H1 (cell line): ENCODE measurements at regions not wholly inside any gene's neighbourhood (a gene's known extent, or its start where the extent isn't known, plus 50 kb on each side); places are given as distances from the start of the nearest gene placed in this dataset.
A peak's percentile ranks its signal among the peaks of the same experiment; 100 is the strongest.

Experiments used
- CTCF ChIA-PET: fragments of 300-600 bp; sonication (Branson Sonifier 250); formaldehyde crosslinking; loops from one replicate; lab custom pipeline; 2021; ENCODE audit not compliant: partially characterized antibody; lab: Charles Lee
- POLR2A ChIA-PET: fragments of 300-600 bp; sonication (Branson Sonifier 250); formaldehyde crosslinking; loops from one replicate; lab custom pipeline; 2021; ENCODE audit warnings: inconsistent platforms; ENCODE audit not compliant: partially characterized antibody; lab: Charles Lee
- DNase-seq, 2 experiments: peaks; one replicate each; pipeline versions ENCODE4 v3.0.0 to v3.0.0-alpha.2; 2010 to 2022; ENCODE audit warnings: low spot score in 2 of 2, low read depth in 1 of 2, mixed read lengths in 1 of 2
- FAIRE-seq: peaks from 2 replicates; lab custom pipeline; 2011; peaks lifted over from hg19 to GRCh38; lab: Jason Lieb, UNC
- H2AFZ ChIP-seq: 2 replicates; pipeline ENCODE4 v1.8.1; 2012; ENCODE audit warnings: low read length, inconsistent platforms
- H2AK5ac ChIP-seq: 2 replicates; pipeline ENCODE4 v1.6.1; 2013; ENCODE audit warnings: low read depth, low read length
- H2BK120ac ChIP-seq: replicated peaks from 2 replicates; pipeline ENCODE3; 2013; ENCODE audit warnings: low read depth, low read length, inconsistent platforms
- H2BK12ac ChIP-seq: 2 replicates; pipeline ENCODE4 v1.6.1; 2013; ENCODE audit warnings: low read depth, low read length
- H2BK15ac ChIP-seq: 2 replicates; pipeline ENCODE4 v1.6.1; 2013; ENCODE audit warnings: low read length
- H2BK20ac ChIP-seq: 2 replicates; pipeline ENCODE4 v1.6.1; 2013; ENCODE audit warnings: low read length
- H2BK5ac ChIP-seq: 2 replicates; pipeline ENCODE4 v1.6.1; 2013; ENCODE audit warnings: low read depth, low read length
- H3K14ac ChIP-seq: 2 replicates; pipeline ENCODE4 v1.6.1; 2013; ENCODE audit warnings: inconsistent platforms; ENCODE audit not compliant: insufficient read length
- H3K18ac ChIP-seq: 2 replicates; pipeline ENCODE4 v1.6.1; 2013; ENCODE audit warnings: low read length; ENCODE audit errors: extremely low read depth
- H3K23ac ChIP-seq: 2 replicates; pipeline ENCODE4 v1.6.1; 2013; ENCODE audit warnings: inconsistent platforms; ENCODE audit not compliant: insufficient read length
- H3K23me2 ChIP-seq: 2 replicates; pipeline ENCODE4 v1.6.1; 2013; ENCODE audit warnings: low read depth, low read length
- H3K27ac ChIP-seq: 2 replicates; pipeline ENCODE4 v1.6.1; 2011; ENCODE audit warnings: low read depth, low read length, inconsistent platforms
- H3K27me3 ChIP-seq, 4 experiments: replicated peaks in 1 of 4; 1 replicate in 1 of 4; 2 replicates in 3 of 4; pipeline versions ENCODE4 v1.6.1 to v1.8.1; 2011 to 2013; ENCODE audit warnings: low read length in 3 of 4, mild to moderate bottlenecking in 3 of 4, inconsistent platforms in 2 of 4, mixed read lengths in 2 of 4, moderate library complexity in 1 of 4; ENCODE audit not compliant: control insufficient read depth in 3 of 4, insufficient read depth in 3 of 4; ENCODE audit errors: extremely low read depth in 1 of 4
- H3K36me3 ChIP-seq, 4 experiments: 2 replicates each; pipeline versions ENCODE4 v1.6.1 to v1.8.1; 2011 to 2013; ENCODE audit warnings: mild to moderate bottlenecking in 4 of 4, low read length in 3 of 4, moderate library complexity in 2 of 4, control low read depth in 1 of 4, inconsistent platforms in 1 of 4; ENCODE audit not compliant: insufficient read depth in 4 of 4, control insufficient read depth in 2 of 4
- H3K4ac ChIP-seq: replicated peaks from 2 replicates; pipeline ENCODE3; 2013; ENCODE audit warnings: low read length, low read depth, mixed read lengths, inconsistent platforms; ENCODE audit not compliant: insufficient read length
- H3K4me1 ChIP-seq, 4 experiments: replicated peaks in 1 of 4; 1 replicate in 1 of 4; 2 replicates in 3 of 4; pipeline versions ENCODE4 v1.6.1 to v1.8.1; 2011 to 2013; ENCODE audit warnings: low read length in 3 of 4, inconsistent platforms in 2 of 4, mixed read lengths in 1 of 4; ENCODE audit not compliant: insufficient read depth in 4 of 4, control insufficient read depth in 3 of 4
- H3K4me2 ChIP-seq, 2 experiments: 2 replicates each; pipeline versions ENCODE4 v1.6.1 to v1.8.1; 2011 to 2013; ENCODE audit warnings: low read depth in 2 of 2, low read length in 2 of 2, control low read depth in 1 of 2, inconsistent platforms in 1 of 2, mild to moderate bottlenecking in 1 of 2; ENCODE audit not compliant: insufficient read depth in 1 of 2
- H3K4me3 ChIP-seq, 4 experiments: fragments of 200-600, 300-600 bp in 1 of 4; sonication (generic), shearing (Covaris generic), sonication (Bioruptor Twin) in 1 of 4; 2 replicates each; pipeline versions ENCODE4 v1.5.1 to v1.8.1; 2011 to 2016; ENCODE audit warnings: low read length in 4 of 4, low read depth in 3 of 4, control low read depth in 2 of 4, inconsistent platforms in 2 of 4, mild to moderate bottlenecking in 2 of 4, mixed read lengths in 1 of 4, moderate library complexity in 1 of 4; ENCODE audit not compliant: insufficient read depth in 2 of 4; ENCODE audit errors: extremely low read depth in 1 of 4
- H3K56ac ChIP-seq: replicated peaks from 2 replicates; pipeline ENCODE3; 2013; ENCODE audit warnings: low read depth, mild to moderate bottlenecking, mixed read lengths, low read length, inconsistent platforms; ENCODE audit not compliant: insufficient read length
- H3K79me1 ChIP-seq: 2 replicates; pipeline ENCODE4 v1.6.1; 2013; ENCODE audit warnings: low read depth, low read length, control low read depth
- H3K79me2 ChIP-seq, 2 experiments: 2 replicates each; pipeline versions ENCODE4 v1.6.1 to v1.8.1; 2012 to 2013; ENCODE audit warnings: low read length in 2 of 2, mild to moderate bottlenecking in 2 of 2, inconsistent platforms in 1 of 2; ENCODE audit not compliant: insufficient read depth in 2 of 2, control insufficient read depth in 1 of 2
- H3K9ac ChIP-seq, 4 experiments: replicated peaks in 1 of 4; 1 replicate in 1 of 4; 2 replicates in 3 of 4; pipeline versions ENCODE4 v1.6.1 to v1.8.1; 2011 to 2013; ENCODE audit warnings: low read depth in 3 of 4, low read length in 3 of 4, control low read depth in 2 of 4, mild to moderate bottlenecking in 2 of 4, moderate library complexity in 2 of 4, inconsistent platforms in 1 of 4; ENCODE audit errors: extremely low read depth in 1 of 4
- H3K9me3 ChIP-seq, 2 experiments: 2 replicates each; pipeline versions ENCODE4 v1.6.1 to v1.8.1; 2012 to 2013; ENCODE audit warnings: mild to moderate bottlenecking in 2 of 2, moderate library complexity in 2 of 2, control low read depth in 1 of 2, inconsistent platforms in 1 of 2, low read depth in 1 of 2, low read length in 1 of 2, mixed read lengths in 1 of 2; ENCODE audit not compliant: insufficient read depth in 2 of 2
- H4K20me1 ChIP-seq, 2 experiments: replicated peaks in 1 of 2; 2 replicates each; pipeline versions ENCODE3 to v1.8.1; 2011 to 2013; ENCODE audit warnings: inconsistent platforms in 2 of 2, low read length in 2 of 2, mild to moderate bottlenecking in 1 of 2; ENCODE audit not compliant: insufficient read depth in 2 of 2, control insufficient read depth in 1 of 2
- H4K5ac ChIP-seq: 2 replicates; pipeline ENCODE4 v1.6.1; 2013; ENCODE audit warnings: low read length, low read depth, mixed read lengths, inconsistent platforms; ENCODE audit not compliant: insufficient read length
- H4K8ac ChIP-seq: 2 replicates; pipeline ENCODE4 v1.8.0; 2013; ENCODE audit warnings: mild to moderate bottlenecking, moderate library complexity, low read length, inconsistent platforms; ENCODE audit not compliant: insufficient read depth; ENCODE audit errors: extremely low read depth
- H4K91ac ChIP-seq: replicated peaks from 2 replicates; pipeline ENCODE3; 2013; ENCODE audit warnings: low read length, mixed read lengths, inconsistent platforms; ENCODE audit not compliant: insufficient read length
- BACH1 ChIP-seq: IDR thresholded peaks from 2 replicates; pipeline ENCODE4 v1.6.1; 2012; ENCODE audit warnings: low read length, improper control_type of control experiment
- CBX8 ChIP-seq: fragments of 300-800, 300-1000 bp; sonication (generic); IDR thresholded peaks from 2 replicates; pipeline ENCODE4 v1.7.1; 2016; ENCODE audit warnings: low read depth, low read length, borderline replicate concordance
- NANOG ChIP-seq: IDR thresholded peaks from 2 replicates; pipeline ENCODE4 v1.6.1; 2011; ENCODE audit warnings: low read length, low read depth, mild to moderate bottlenecking, inconsistent platforms; ENCODE audit not compliant: insufficient read depth, poor library complexity, severe bottlenecking
- RBBP5 ChIP-seq: IDR thresholded peaks from 2 replicates; pipeline ENCODE4 v1.7.1; 2012; ENCODE audit warnings: low read depth, mild to moderate bottlenecking, inconsistent platforms, low read length, moderate library complexity, borderline replicate concordance
- TAF1 ChIP-seq: IDR thresholded peaks from 2 replicates; pipeline ENCODE4 v1.6.1; 2011; ENCODE audit warnings: mild to moderate bottlenecking, low read depth, low read length
- ZNF274 ChIP-seq: IDR thresholded peaks from 2 replicates; pipeline ENCODE4 v1.7.0; 2012; ENCODE audit warnings: low read length, borderline replicate concordance; ENCODE audit errors: extremely low read depth
- WGBS, 2 experiments: shearing (Covaris generic) in 1 of 2; methylation state at CpG; one replicate each; pipeline versions ENCODE4 v1.1.6 to v1.1.7; 2013 to 2015; ENCODE audit warnings: low lambda C conversion rate in 2 of 2, mixed read lengths in 2 of 2, inconsistent platforms in 1 of 2, low coverage in 1 of 2, missing lambda C conversion rate in 1 of 2; ENCODE audit not compliant: insufficient replicate concordance in 2 of 2, insufficient coverage in 1 of 2, insufficient read length in 1 of 2; ENCODE audit errors: extremely low coverage in 1 of 2, missing lambda C conversion rate in 1 of 2; 5-methylcytosine and 5-hydroxymethylcytosine counted together

GRCh38 chr5:167361795-167362194, 929.6 kb upstream of the WWC1 start:
- Histone ChIP-seq H2BK15ac (no peak overlapping the region), H2BK5ac (no peak overlapping the region), H4K8ac (no peak overlapping the region), H3K36me3 (peaks cover 0 to 3% (median 0%) of the 10 kb centered on the region in 4 experiments; a peak in 1 of 8 replicates), H2BK120ac (no peak overlapping the region), H2AK5ac (0 out of 2 replicates have a peak overlapping the region, but pooled peaks have one; percentile 6), H3K18ac (no peak overlapping the region), H2AFZ (no peak overlapping the region), H4K5ac (no peak overlapping the region), H3K27ac (no peak overlapping the region), H2BK12ac (no peak overlapping the region), H3K27me3 (no peaks in the 10 kb centered on the region), H3K4me2 (no peak overlapping the region), H4K91ac (no peak overlapping the region), H3K23me2 (peaks cover 5% of the 10 kb centered on the region; the same call in 1 of the 2 replicates), H3K4ac (no peak overlapping the region), H3K23ac (no peak overlapping the region), H3K56ac (no peak overlapping the region), H3K9ac (no peak overlapping the region), H3K4me3 (no peak overlapping the region), H2BK20ac (no peak overlapping the region), H3K79me2 (no peaks in the 10 kb centered on the region), H3K9me3 (no peaks in the 10 kb centered on the region), H3K79me1 (no peaks in the 10 kb centered on the region), H3K4me1 (peaks cover 0 to 7% (median 3%) of the 10 kb centered on the region in 4 experiments; a peak in 3 of 7 replicates), H3K14ac (no peak overlapping the region), H4K20me1 (no peaks in the 10 kb centered on the region)
- POLR2A ChIA-PET = no interaction called here
- TF ChIP-seq TAF1 = no peak
- TF ChIP-seq NANOG = no peak
- TF ChIP-seq BACH1 = no peak
- TF ChIP-seq CBX8 = no peak
- no peak for TF ChIP-seq RBBP5
- TF ChIP-seq ZNF274 = no peak
- 88% methylated on average over 1 of the region's 1 CpG; no CpG with 5 or more reads in 1 of the 2 experiments for WGBS, 2 experiments
- CTCF ChIA-PET = no interaction called here
- DNase-seq (no peak), FAIRE-seq (no peak)
